CD4-positive, alpha-beta T cell treated with Interleukin-21 for 1 hour (primary cell): ENCODE measurements at regions not wholly inside any gene's neighbourhood (a gene's known extent, or its start where the extent isn't known, plus 50 kb on each side); places are given as distances from the start of the nearest gene placed in this dataset.
"Not testable (repeated sequence)": the region's sequence is repeated elsewhere in the genome, so short reads cannot be mapped to it uniquely, and the experiment has no call there.

Experiments
- DNase-seq: peaks from one replicate; pipeline ENCODE4 v3.0.0-alpha.2; 2020

- DNase-seq, result no peak
These were observed 325.9 kb upstream of the LRFN5 start for GRCh38 chr14:41280745-41281144.

GRCh38 chr14:41277450-41277849 lies 329.2 kb upstream of the LRFN5 start:
- no peak for DNase-seq

GRCh38 chr14:41257476-41257875 lies 349.2 kb upstream of the LRFN5 start:
- no peak for DNase-seq

GRCh38 chr14:41235466-41235865 lies 371.2 kb upstream of the LRFN5 start:
- no peak for DNase-seq

DNA sequence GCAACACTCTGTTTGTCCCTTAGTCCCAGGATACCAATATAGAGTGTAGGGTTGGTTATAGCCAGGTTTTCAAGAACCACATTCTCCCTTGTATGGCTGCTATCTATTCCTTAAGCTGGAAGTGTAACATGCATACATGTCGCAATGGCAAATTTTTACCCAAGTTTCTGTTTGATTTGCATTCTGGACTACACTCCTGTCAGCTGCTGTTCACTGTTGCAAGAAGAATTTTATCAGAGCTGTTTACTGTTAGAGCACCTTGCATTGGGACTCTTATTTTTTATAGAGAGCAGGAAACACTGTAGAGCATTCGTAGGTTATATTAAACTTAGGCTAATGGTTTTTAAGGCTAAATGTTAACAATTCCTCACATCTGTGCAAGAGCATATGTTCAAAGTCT lies 376.0 kb upstream of the LRFN5 start:
- DNase-seq, result no peak

- DNase-seq, result no peak
These were observed 376.9 kb upstream of the LRFN5 start for GRCh38 chr14:41229824-41230223.

DNA sequence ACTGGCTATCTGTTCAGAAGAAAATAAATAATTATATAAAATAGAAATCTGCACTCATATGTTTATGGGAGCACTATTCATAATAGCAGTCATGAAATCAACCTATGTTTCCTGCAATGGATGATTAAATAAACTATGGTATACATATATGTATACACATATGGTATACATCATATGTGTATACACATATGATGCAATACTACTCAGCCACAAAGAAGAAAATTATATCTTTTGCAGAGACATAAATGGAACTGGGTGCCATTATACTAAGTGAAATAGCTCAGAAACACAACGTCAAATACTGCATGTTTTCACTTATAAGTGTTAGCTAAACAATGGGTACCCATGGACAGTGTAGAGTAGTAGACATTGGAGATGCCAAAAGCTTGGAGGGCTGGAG lies 381.2 kb upstream of the LRFN5 start:
- DNase-seq, result no peak

DNA sequence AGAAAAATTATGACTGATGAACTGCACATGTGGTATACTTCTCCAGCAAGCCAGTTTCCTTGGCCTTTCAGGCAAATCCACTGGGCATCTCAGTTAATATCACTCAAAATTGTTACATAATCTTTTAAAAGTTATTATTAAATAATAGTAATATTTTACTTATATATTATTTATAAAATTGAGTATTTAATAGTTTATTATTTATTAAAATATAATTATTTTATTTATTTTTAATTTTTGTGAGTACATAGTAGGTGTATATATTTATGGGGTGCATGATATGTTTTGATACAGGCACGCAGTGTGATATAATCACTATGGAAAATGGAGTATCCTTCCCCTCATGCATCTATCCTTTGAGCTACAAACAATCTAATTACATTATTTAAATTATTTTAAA lies 384.1 kb upstream of the LRFN5 start:
- DNase-seq, result no peak

DNA sequence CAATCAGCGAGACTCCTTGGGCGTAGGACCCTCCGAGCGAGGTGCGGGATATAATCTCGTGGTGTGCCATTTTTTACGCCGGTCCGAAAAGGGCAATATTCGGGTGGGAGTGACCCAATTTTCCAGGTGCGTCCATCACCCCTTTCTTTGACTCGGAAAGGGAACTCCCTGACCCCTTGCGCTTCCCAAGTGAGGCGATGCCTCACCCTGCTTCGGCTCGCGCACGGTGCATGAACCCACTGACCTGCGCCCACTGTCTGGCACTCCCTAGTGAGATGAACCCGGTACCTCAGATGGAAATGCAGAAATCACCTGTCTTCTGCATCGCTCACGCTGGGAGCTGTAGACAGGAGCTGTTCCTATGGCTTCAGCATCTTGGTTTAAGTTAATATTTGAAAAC lies 391.7 kb upstream of the LRFN5 start:
- not testable (repeated sequence) for DNase-seq

GRCh38 chr14:41201696-41202095 lies 405.0 kb upstream of the LRFN5 start:
- DNase-seq, result no peak

DNA sequence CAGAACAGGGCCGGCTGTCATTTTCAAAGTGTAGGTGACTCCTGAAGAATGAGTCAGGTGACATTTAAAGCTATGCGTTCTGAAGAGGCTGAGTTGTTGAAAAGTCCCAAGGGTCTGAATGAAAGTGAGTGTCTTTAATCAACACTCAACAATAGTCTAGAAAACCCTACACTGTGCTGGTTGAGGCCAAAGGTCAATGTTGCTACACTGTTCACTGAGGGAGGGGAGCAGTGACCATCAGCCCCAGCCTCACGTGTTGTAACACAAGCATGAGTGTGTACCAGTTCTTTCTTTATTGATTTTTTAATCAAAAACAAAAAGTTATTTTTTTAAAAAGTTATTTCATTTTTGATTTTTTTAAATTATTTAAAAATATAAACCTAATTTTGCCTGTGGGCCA lies 418.8 kb upstream of the LRFN5 start:
- DNase-seq, result no peak

GRCh38 chr14:41171045-41171444 lies 435.6 kb upstream of the LRFN5 start:
- no peak for DNase-seq

DNA sequence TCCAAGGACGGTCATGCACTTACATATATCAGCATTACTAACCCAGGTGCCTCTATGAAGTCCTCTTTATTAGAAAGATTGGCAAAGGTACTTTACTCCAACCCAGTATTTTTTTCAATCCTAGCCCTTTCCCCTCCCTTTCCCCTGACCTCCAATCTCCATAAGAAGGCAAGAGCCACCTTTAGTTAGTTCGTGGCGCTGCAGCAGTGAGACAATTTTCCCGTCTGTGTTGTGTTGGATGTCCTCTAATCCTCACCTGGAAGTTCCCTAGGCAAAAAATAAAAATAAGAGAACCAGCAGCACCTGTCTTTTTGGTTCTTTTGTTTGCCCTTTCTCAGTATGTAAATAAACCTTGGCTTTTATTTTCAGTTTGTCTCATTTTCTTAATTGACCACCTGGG lies 439.6 kb upstream of the LRFN5 start:
- DNase-seq, result no peak

DNA sequence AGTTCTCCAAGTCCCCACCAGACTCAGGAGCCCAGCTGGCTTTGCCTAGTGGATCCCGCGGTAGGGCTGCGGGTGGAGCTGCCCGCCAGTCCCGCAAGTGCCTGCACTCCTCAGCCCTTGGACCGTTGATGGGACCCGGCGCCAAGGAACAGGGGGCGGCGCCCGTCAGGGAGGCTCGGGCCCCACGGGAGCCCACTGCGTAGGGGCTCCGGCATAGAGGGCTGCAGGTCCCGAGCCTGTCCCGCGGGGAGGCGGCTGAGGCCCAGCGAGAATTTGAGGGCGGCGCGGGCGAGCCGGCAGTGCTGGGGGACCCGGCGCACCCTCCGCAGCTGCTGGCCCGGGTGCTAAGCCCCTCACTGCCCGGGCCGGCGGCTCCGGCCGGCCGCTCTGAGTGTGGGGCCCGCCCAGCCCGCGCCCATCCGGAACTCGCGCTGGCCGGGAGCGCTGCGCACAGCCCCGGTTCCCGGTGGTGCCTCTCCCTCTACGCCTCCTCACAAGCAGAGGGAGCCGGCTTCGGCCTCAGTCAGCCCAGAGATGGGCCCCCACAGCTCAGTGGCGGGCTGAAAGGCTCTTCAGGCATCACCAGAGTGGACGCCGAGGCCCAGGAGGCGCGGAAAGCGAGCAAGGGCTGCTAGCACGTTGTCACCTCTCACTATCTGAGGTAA lies 452.4 kb upstream of the LRFN5 start:
- DNase-seq, result no peak

GRCh38 chr14:41146391-41146790 lies 460.3 kb upstream of the LRFN5 start:
- DNase-seq, result no peak

GRCh38 chr14:41144370-41144769 lies 462.3 kb upstream of the LRFN5 start:
- DNase-seq, result no peak

DNA sequence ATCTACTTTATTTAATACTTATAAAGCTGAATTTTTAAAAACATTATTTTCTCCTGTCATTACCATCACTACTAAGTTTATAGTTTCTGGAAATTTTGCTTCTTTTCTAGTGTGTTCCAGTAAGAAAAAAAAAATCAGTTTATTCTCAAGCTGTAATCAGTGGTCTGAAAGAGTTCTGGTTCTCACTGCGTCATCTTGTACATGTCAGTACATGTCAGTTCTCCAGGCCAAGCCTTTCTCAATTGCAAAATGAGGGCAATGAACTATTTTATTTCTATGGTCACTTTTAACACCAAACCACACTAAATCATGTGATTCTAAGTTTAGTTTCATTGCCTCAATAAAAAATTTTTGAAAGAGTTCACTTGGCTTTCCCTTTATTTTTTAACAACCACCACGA lies 468.9 kb upstream of the LRFN5 start:
- DNase-seq, result no peak

GRCh38 chr14:41130274-41130673 lies 476.4 kb upstream of the LRFN5 start:
- DNase-seq, result no peak

DNA sequence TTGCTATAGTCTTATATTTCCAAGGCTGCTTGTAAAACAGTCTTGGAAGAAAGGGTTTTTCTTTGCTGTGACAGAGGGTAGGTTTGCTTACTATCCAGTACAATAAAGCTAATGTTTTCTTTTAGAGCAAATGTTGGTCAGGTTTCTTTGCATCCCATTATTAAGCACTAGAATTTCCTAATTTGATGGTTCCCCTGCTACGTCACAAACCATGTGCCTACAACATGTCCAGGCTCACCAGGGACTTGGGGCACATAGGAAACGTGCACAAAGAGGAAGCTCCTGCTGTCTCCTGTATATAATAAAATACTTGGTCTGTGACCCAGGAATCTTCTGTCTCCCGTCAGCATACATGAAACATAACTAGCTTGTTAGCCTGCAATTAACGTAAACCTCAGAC lies 486.3 kb upstream of the LRFN5 start:
- no peak for DNase-seq

GRCh38 chr14:41096131-41096530 lies 510.5 kb upstream of the LRFN5 start:
- no peak for DNase-seq

GRCh38 chr14:41087056-41087455 lies 519.6 kb upstream of the LRFN5 start:
- no peak for DNase-seq

- no peak for DNase-seq
These were observed 533.1 kb upstream of the LRFN5 start for GRCh38 chr14:41073544-41073943.

- DNase-seq, result no peak
These were observed 533.9 kb upstream of the LRFN5 start for GRCh38 chr14:41072776-41073175.

DNA sequence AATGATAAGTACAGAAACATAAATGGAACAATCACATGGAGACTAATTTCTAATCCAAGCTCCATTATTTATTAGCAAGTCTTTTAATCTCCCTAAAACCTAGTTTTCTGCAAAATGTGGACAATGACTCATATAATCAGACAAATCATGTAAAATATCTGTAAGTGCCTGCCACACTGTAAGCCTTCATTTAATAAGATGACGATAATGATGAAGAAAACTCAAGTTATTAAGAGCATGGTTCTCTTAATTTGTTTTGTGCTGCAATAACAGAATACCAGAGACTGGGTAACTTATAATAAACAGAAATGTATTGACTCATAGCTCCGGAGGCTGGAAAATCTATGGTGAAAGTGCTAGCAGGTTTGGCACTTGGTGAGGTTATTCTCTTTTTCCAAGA lies 535.3 kb upstream of the LRFN5 start:
- DNase-seq, result no peak

- DNase-seq, result no peak
These were observed 543.9 kb upstream of the LRFN5 start for GRCh38 chr14:41062826-41063225.

DNA sequence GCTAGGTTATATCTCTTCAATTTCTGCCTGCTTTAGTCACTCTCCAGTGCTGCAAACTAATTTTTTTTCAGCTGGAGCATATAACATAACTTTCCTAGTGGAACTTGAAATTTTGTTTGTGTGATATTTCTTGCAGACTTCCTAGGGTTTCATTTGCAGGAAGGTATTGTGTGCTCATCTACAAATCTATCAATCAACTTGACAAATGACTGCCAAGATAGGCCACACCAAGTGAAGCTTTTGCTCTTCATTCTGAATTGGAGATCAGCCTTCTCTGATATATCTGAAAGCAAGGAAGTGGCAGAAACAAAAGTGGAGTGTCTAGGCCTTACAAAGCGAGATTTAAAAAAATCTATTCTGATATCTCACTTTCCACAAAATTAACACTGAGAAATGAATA lies 551.1 kb upstream of the LRFN5 start:
- no peak for DNase-seq
